Activated CD8-positive, alpha-beta memory T cell treated with anti-CD3 and anti-CD28 coated beads, Interleukin-2, amount 10 ng/mL, durations not matched to agents 7 days and 5 days (primary cell): ENCODE measurements at regions not wholly inside any gene's neighbourhood (a gene's known extent, or its start where the extent isn't known, plus 50 kb on each side); places are given as distances from the start of the nearest gene placed in this dataset.

Experiments used
- ATAC-seq: fragments of 150-1000 bp; cut with Tn5 transposase; one replicate; pipeline ENCODE4 v1.10.0; 2021; ENCODE audit warnings: moderate library complexity
- CTCF ChIA-PET: fragments of 350-600 bp; sonication (Branson Sonifier 250); formaldehyde crosslinking; loops from one replicate; lab custom pipeline; 2021; ENCODE audit warnings: antibody characterized with exemption; lab: Charles Lee
- DNase-seq: peaks from one replicate; pipeline ENCODE4 v3.0.0-alpha.2; 2020
- H3K27ac Mint-ChIP-seq: one replicate; pipeline ENCODE4 v1.8.0; 2021; ENCODE audit warnings: mild to moderate bottlenecking, mixed read lengths
- H3K27me3 Mint-ChIP-seq: one replicate; pipeline ENCODE4 v1.8.0; 2021; ENCODE audit warnings: mixed read lengths
- H3K36me3 Mint-ChIP-seq: one replicate; pipeline ENCODE4 v1.8.0; 2021; ENCODE audit warnings: mild to moderate bottlenecking, mixed read lengths
- H3K4me1 Mint-ChIP-seq: one replicate; pipeline ENCODE4 v1.8.0; 2021; ENCODE audit warnings: mixed read lengths
- H3K4me3 Mint-ChIP-seq: one replicate; pipeline ENCODE4 v1.8.0; 2021; ENCODE audit warnings: mild to moderate bottlenecking, moderate library complexity, mixed read lengths
- H3K9me3 Mint-ChIP-seq: one replicate; pipeline ENCODE4 v1.8.0; 2022; ENCODE audit warnings: low read depth, mixed read lengths

GRCh38 chr5:163794993-163795392, 289.6 kb downstream of the MAT2B start:
- Mint-ChIP-seq H3K4me1 (no peaks in the 10 kb centered on the region), H3K9me3 (peaks cover 2% of the 10 kb centered on the region), H3K27ac (no peak overlapping the region), H3K27me3 (no peaks in the 10 kb centered on the region), H3K36me3 (no peaks in the 10 kb centered on the region), H3K4me3 (no peak overlapping the region)
- CTCF ChIA-PET = no interaction called here
- ATAC-seq (no peak), DNase-seq (no peak)

- CTCF ChIA-PET = no interaction called here
- no peak overlapping the region for H3K4me3 Mint-ChIP-seq
- ATAC-seq (no peak), DNase-seq (no peak)
- H3K36me3 Mint-ChIP-seq = no peaks in the 10 kb centered on the region
- no peaks in the 10 kb centered on the region for H3K9me3 Mint-ChIP-seq
- H3K27ac Mint-ChIP-seq = no peak overlapping the region
- H3K4me1 Mint-ChIP-seq = no peaks in the 10 kb centered on the region
- no peaks in the 10 kb centered on the region for H3K27me3 Mint-ChIP-seq
These were observed 302.4 kb downstream of the MAT2B start for GRCh38 chr5:163807781-163808180.

- Mint-ChIP-seq H3K36me3 (no peaks in the 10 kb centered on the region), H3K4me3 (no peak overlapping the region)
These were observed 304.1 kb downstream of the MAT2B start for GRCh38 chr5:163809473-163809872.

GRCh38 chr5:163813900-163814299, 308.5 kb downstream of the MAT2B start:
- DNase-seq = no peak
- Mint-ChIP-seq H3K27ac (no peak overlapping the region), H3K27me3 (no peaks in the 10 kb centered on the region), H3K4me3 (no peak overlapping the region), H3K36me3 (no peaks in the 10 kb centered on the region), H3K4me1 (no peaks in the 10 kb centered on the region), H3K9me3 (peaks cover 2% of the 10 kb centered on the region)
- no peak for ATAC-seq
- CTCF ChIA-PET = no interaction called here

More at GRCh38 chr5:163809473-163809872, 304.1 kb downstream of the MAT2B start:
- ATAC-seq = no peak
- CTCF ChIA-PET = no interaction called here
- Mint-ChIP-seq H3K9me3 (no peaks in the 10 kb centered on the region), H3K27ac (no peak overlapping the region), H3K4me1 (no peaks in the 10 kb centered on the region), H3K27me3 (no peaks in the 10 kb centered on the region)
- no peak for DNase-seq

- DNase-seq (no peak), ATAC-seq (no peak)
- Mint-ChIP-seq H3K4me1 (no peaks in the 10 kb centered on the region), H3K4me3 (no peak overlapping the region), H3K36me3 (no peaks in the 10 kb centered on the region), H3K27me3 (no peaks in the 10 kb centered on the region), H3K27ac (no peak overlapping the region), H3K9me3 (peaks cover 2% of the 10 kb centered on the region)
- CTCF ChIA-PET = no interaction called here
These were observed 309.9 kb downstream of the MAT2B start for GRCh38 chr5:163815240-163815791.

GRCh38 chr5:163821142-163821541, 315.7 kb downstream of the MAT2B start:
- H3K4me1 Mint-ChIP-seq = no peaks in the 10 kb centered on the region
- no peak overlapping the region for H3K27ac Mint-ChIP-seq
- peaks cover 10% of the 10 kb centered on the region for H3K9me3 Mint-ChIP-seq
- H3K36me3 Mint-ChIP-seq = no peaks in the 10 kb centered on the region
- no peak overlapping the region for H3K4me3 Mint-ChIP-seq
- no peak for ATAC-seq
- CTCF ChIA-PET = no interaction called here
- no peak for DNase-seq
- H3K27me3 Mint-ChIP-seq = no peaks in the 10 kb centered on the region

GRCh38 chr5:163822548-163822947, 317.1 kb downstream of the MAT2B start:
- H3K27me3 Mint-ChIP-seq = no peaks in the 10 kb centered on the region
- no peak for ATAC-seq

GRCh38 chr5:163825661-163826060, 320.2 kb downstream of the MAT2B start:
- no peak overlapping the region for H3K27ac Mint-ChIP-seq
- no peak overlapping the region for H3K4me3 Mint-ChIP-seq
- H3K27me3 Mint-ChIP-seq = no peaks in the 10 kb centered on the region
- H3K9me3 Mint-ChIP-seq = peaks cover 9% of the 10 kb centered on the region
- H3K36me3 Mint-ChIP-seq = no peaks in the 10 kb centered on the region
- DNase-seq = no peak
- CTCF ChIA-PET = no interaction called here
- no peaks in the 10 kb centered on the region for H3K4me1 Mint-ChIP-seq
- ATAC-seq = no peak

More at GRCh38 chr5:163822548-163822947, 317.1 kb downstream of the MAT2B start:
- DNase-seq = no peak
- Mint-ChIP-seq H3K4me1 (no peaks in the 10 kb centered on the region), H3K4me3 (no peak overlapping the region), H3K27ac (no peak overlapping the region), H3K9me3 (peaks cover 10% of the 10 kb centered on the region), H3K36me3 (no peaks in the 10 kb centered on the region)
- CTCF ChIA-PET = no interaction called here

- no peak for ATAC-seq
- Mint-ChIP-seq H3K27ac (no peak overlapping the region), H3K4me3 (no peak overlapping the region), H3K36me3 (no peaks in the 10 kb centered on the region), H3K4me1 (no peaks in the 10 kb centered on the region), H3K9me3 (peaks cover 4% of the 10 kb centered on the region), H3K27me3 (no peaks in the 10 kb centered on the region)
- CTCF ChIA-PET = no interaction called here
- no peak for DNase-seq
These were observed 320.8 kb downstream of the MAT2B start for GRCh38 chr5:163826201-163826600.

- DNase-seq = no peak
- ATAC-seq = no peak
- no peaks in the 10 kb centered on the region for H3K4me1 Mint-ChIP-seq
- no peak overlapping the region for H3K4me3 Mint-ChIP-seq
- no peaks in the 10 kb centered on the region for H3K36me3 Mint-ChIP-seq
- H3K27me3 Mint-ChIP-seq = no peaks in the 10 kb centered on the region
- CTCF ChIA-PET = no interaction called here
- no peak overlapping the region for H3K27ac Mint-ChIP-seq
- H3K9me3 Mint-ChIP-seq = no peaks in the 10 kb centered on the region
These were observed 326.7 kb downstream of the MAT2B start for GRCh38 chr5:163832155-163832554.

- Mint-ChIP-seq H3K36me3 (no peaks in the 10 kb centered on the region), H3K27me3 (no peaks in the 10 kb centered on the region), H3K9me3 (peaks cover 2% of the 10 kb centered on the region), H3K27ac (no peak overlapping the region), H3K4me3 (no peak overlapping the region), H3K4me1 (no peaks in the 10 kb centered on the region)
- ATAC-seq = no peak
- CTCF ChIA-PET = no interaction called here
- DNase-seq = no peak
These were observed 333.3 kb downstream of the MAT2B start for GRCh38 chr5:163838738-163839137.

GRCh38 chr5:163846512-163846911, 341.1 kb downstream of the MAT2B start:
- Mint-ChIP-seq H3K4me1 (no peaks in the 10 kb centered on the region), H3K27ac (no peak overlapping the region), H3K36me3 (no peaks in the 10 kb centered on the region), H3K4me3 (no peak overlapping the region), H3K27me3 (no peaks in the 10 kb centered on the region), H3K9me3 (peaks cover 3% of the 10 kb centered on the region)
- CTCF ChIA-PET = no interaction called here
- DNase-seq (no peak), ATAC-seq (no peak)

GRCh38 chr5:163855754-163856153, 350.3 kb downstream of the MAT2B start:
- CTCF ChIA-PET = no interaction called here
- H3K27me3 Mint-ChIP-seq = no peaks in the 10 kb centered on the region
- no peaks in the 10 kb centered on the region for H3K4me1 Mint-ChIP-seq
- DNase-seq (no peak), ATAC-seq (no peak)
- H3K9me3 Mint-ChIP-seq = peaks cover 4% of the 10 kb centered on the region
- H3K27ac Mint-ChIP-seq = no peak overlapping the region
- no peaks in the 10 kb centered on the region for H3K36me3 Mint-ChIP-seq
- H3K4me3 Mint-ChIP-seq = no peak overlapping the region

GRCh38 chr5:163861670-163862069, 356.3 kb downstream of the MAT2B start:
- Mint-ChIP-seq H3K36me3 (no peaks in the 10 kb centered on the region), H3K27ac (no peak overlapping the region), H3K4me3 (no peak overlapping the region), H3K27me3 (no peaks in the 10 kb centered on the region), H3K9me3 (peaks cover 5% of the 10 kb centered on the region), H3K4me1 (no peaks in the 10 kb centered on the region)
- no peak for DNase-seq
- CTCF ChIA-PET = no interaction called here
- no peak for ATAC-seq

- no peaks in the 10 kb centered on the region for H3K36me3 Mint-ChIP-seq
- no peaks in the 10 kb centered on the region for H3K27me3 Mint-ChIP-seq
- DNase-seq = no peak
These were observed 361.9 kb downstream of the MAT2B start for GRCh38 chr5:163867324-163867723.

More at GRCh38 chr5:163867324-163867723, 361.9 kb downstream of the MAT2B start:
- CTCF ChIA-PET = no interaction called here
- Mint-ChIP-seq H3K27ac (no peak overlapping the region), H3K9me3 (peaks cover 5% of the 10 kb centered on the region), H3K4me1 (no peaks in the 10 kb centered on the region), H3K4me3 (no peak overlapping the region)
- no peak for ATAC-seq
